Hematopoietic multipotent progenitor cell (in vitro differentiated cells): ENCODE measurements at regions not wholly inside any gene's neighbourhood (a gene's known extent, or its start where the extent isn't known, plus 50 kb on each side); places are given as distances from the start of the nearest gene placed in this dataset.

ENCODE experiments used
- DNase-seq, 3 donors: peaks; one replicate each; pipeline ENCODE4 v3.0.0-alpha.2; 2011 to 2015; ENCODE audit warnings: low read depth in 2 of 3, low spot score in 2 of 3

- no peak for DNase-seq
Measured at GRCh38 chr1:5751163-5751540, 241.1 kb downstream of the NPHP4 start.

GRCh38 chr1:5750186-5751162 is 241.8 kb downstream of the NPHP4 start:
- no peak for DNase-seq

- DNase-seq: no peak
Measured at GRCh38 chr1:5748286-5749225, 243.7 kb downstream of the NPHP4 start.

- no peak for DNase-seq
Measured at GRCh38 chr1:5747426-5748285, 244.6 kb downstream of the NPHP4 start.

GRCh38 chr1:5746611-5747425 is 245.4 kb downstream of the NPHP4 start:
- no peak for DNase-seq

- DNase-seq: peak; percentile 19 to 78 (median 64)
Measured at GRCh38 chr1:5745800-5746610, 246.2 kb downstream of the NPHP4 start.

- DNase-seq: no peak
Measured at GRCh38 chr1:5744911-5745799, 247.1 kb downstream of the NPHP4 start.

- DNase-seq: no peak
Measured at GRCh38 chr1:5744341-5744740, 247.9 kb downstream of the NPHP4 start.

- no peak for DNase-seq
Measured at GRCh38 chr1:5743435-5744095, 248.7 kb downstream of the NPHP4 start.

GRCh38 chr1:5742801-5743200 is 249.4 kb downstream of the NPHP4 start:
- DNase-seq: no peak

GRCh38 chr1:5742032-5742431 is 250.2 kb downstream of the NPHP4 start:
- DNase-seq: no peak

GRCh38 chr1:5740865-5741860 is 251.1 kb downstream of the NPHP4 start:
- no peak for DNase-seq

GRCh38 chr1:5740450-5740849 is 251.8 kb downstream of the NPHP4 start:
- DNase-seq: no peak

- DNase-seq: no peak
Measured at GRCh38 chr1:5739561-5740078, 252.6 kb downstream of the NPHP4 start.

- DNase-seq: no peak
Measured at GRCh38 chr1:5738911-5739462, 253.2 kb downstream of the NPHP4 start.
